Smooth muscle cell (in vitro differentiated cells): ENCODE measurements at regions not wholly inside any gene's neighbourhood (a gene's known extent, or its start where the extent isn't known, plus 50 kb on each side); places are given as distances from the start of the nearest gene placed in this dataset.

Source experiments
- DNase-seq: peaks from one replicate; lab custom pipeline; 2025; ENCODE audit not compliant: unreplicated experiment; lab: John Stamatoyannopoulos, UW
- H2AFZ ChIP-seq: fragments of 200-600 bp; sonication (generic); 2 replicates; pipeline ENCODE4 v1.6.0; 2016; ENCODE audit warnings: antibody characterized with exemption, low read depth, mild to moderate bottlenecking
- H3F3A ChIP-seq: fragments of 200-600 bp; sonication (generic); 2 replicates; pipeline ENCODE4 v1.6.0; 2017; ENCODE audit warnings: antibody characterized with exemption, low read depth
- H3K27ac ChIP-seq: fragments of 200-600 bp; sonication (generic); 2 replicates; pipeline ENCODE4 v1.5.1; 2016; ENCODE audit warnings: low read depth, mild to moderate bottlenecking
- H3K27me3 ChIP-seq: fragments of 200-600 bp; sonication (generic); 2 replicates; pipeline ENCODE4 v1.6.1; 2016; ENCODE audit warnings: low read depth, mild to moderate bottlenecking
- H3K36me3 ChIP-seq: fragments of 200-600 bp; sonication (generic); 2 replicates; pipeline ENCODE4 v1.5.1; 2016; ENCODE audit warnings: low read depth
- H3K4me1 ChIP-seq: fragments of 200-600 bp; sonication (generic); 2 replicates; pipeline ENCODE4 v1.5.1; 2016; ENCODE audit warnings: low read depth
- H3K4me2 ChIP-seq: fragments of 200-600 bp; sonication (generic); 2 replicates; pipeline ENCODE4 v1.6.0; 2016; ENCODE audit warnings: mild to moderate bottlenecking
- H3K4me3 ChIP-seq: fragments of 200-600 bp; sonication (generic); 2 replicates; pipeline ENCODE4 v1.5.1; 2016; ENCODE audit warnings: mild to moderate bottlenecking
- H3K79me2 ChIP-seq: fragments of 200-600 bp; sonication (generic); 2 replicates; pipeline ENCODE4 v1.6.0; 2016; ENCODE audit warnings: low read depth, mild to moderate bottlenecking
- H3K9ac ChIP-seq: fragments of 200-600 bp; sonication (generic); 2 replicates; pipeline ENCODE4 v1.6.0; 2016; ENCODE audit warnings: low read depth
- H3K9me3 ChIP-seq: fragments of 200-600 bp; sonication (generic); replicated peaks from 2 replicates; pipeline ENCODE4 v1.5.1; 2016; ENCODE audit warnings: low read depth
- H4K20me1 ChIP-seq: fragments of 200-600 bp; sonication (generic); 2 replicates; pipeline ENCODE4 v1.6.0; 2016; ENCODE audit warnings: low read depth
- CTCF ChIP-seq: fragments of 200-600 bp; sonication (generic); IDR thresholded peaks from 2 replicates; pipeline ENCODE4 v1.5.1; 2017; ENCODE audit warnings: borderline replicate concordance, mild to moderate bottlenecking, antibody characterized with exemption; ENCODE audit not compliant: insufficient read depth, poor library complexity, severe bottlenecking
- WGBS: methylation state at CpG from one replicate; pipeline ENCODE4 v1.1.7; 2016; ENCODE audit warnings: low lambda C conversion rate; 5-methylcytosine and 5-hydroxymethylcytosine counted together

- no peaks in the 10 kb centered on the region for H3F3A ChIP-seq
- no peaks in the 10 kb centered on the region for H3K9me3 ChIP-seq
- no peak overlapping the region for H3K4me2 ChIP-seq
- no peak overlapping the region for H3K27ac ChIP-seq
- no peaks in the 10 kb centered on the region for H4K20me1 ChIP-seq
- no peak for DNase-seq
- H3K79me2 ChIP-seq: no peaks in the 10 kb centered on the region
- H3K9ac ChIP-seq: no peak overlapping the region
- no peaks in the 10 kb centered on the region for H3K4me1 ChIP-seq
- H3K27me3 ChIP-seq: no peaks in the 10 kb centered on the region
- TF ChIP-seq CTCF: no peak
- 61% methylated on average over 2 of the region's 2 CpGs for WGBS
- H2AFZ ChIP-seq: no peak overlapping the region
- H3K4me3 ChIP-seq: no peak overlapping the region
- no peaks in the 10 kb centered on the region for H3K36me3 ChIP-seq
Observed at GRCh38 chr5:121171834-121172233, 679.8 kb upstream of the FTMT start.

- no peak for DNase-seq
- H3K79me2 ChIP-seq: no peaks in the 10 kb centered on the region
- peak overlapping the region; percentile 45 for H3K4me2 ChIP-seq
- H4K20me1 ChIP-seq: no peaks in the 10 kb centered on the region
- no peak overlapping the region for H3K4me3 ChIP-seq
- no peaks in the 10 kb centered on the region for H3K36me3 ChIP-seq
- H3K9me3 ChIP-seq: no peaks in the 10 kb centered on the region
- no peaks in the 10 kb centered on the region for H3F3A ChIP-seq
- H3K27ac ChIP-seq: no peak overlapping the region
- H3K27me3 ChIP-seq: no peaks in the 10 kb centered on the region
- H3K4me1 ChIP-seq: no peaks in the 10 kb centered on the region
- H2AFZ ChIP-seq: peak overlapping the region; percentile 28
- 24% methylated on average over 1 of the region's 1 CpG for WGBS
- no peak for TF ChIP-seq CTCF
- H3K9ac ChIP-seq: no peak overlapping the region
Observed at GRCh38 chr5:121174351-121174750, 677.3 kb upstream of the FTMT start.

- no peak overlapping the region for H2AFZ ChIP-seq
- WGBS: 97% methylated on average over 3 of the region's 3 CpGs
- no peak overlapping the region for H3K9ac ChIP-seq
- no peaks in the 10 kb centered on the region for H3K27me3 ChIP-seq
- no peak overlapping the region for H3K4me2 ChIP-seq
- no peaks in the 10 kb centered on the region for H3K36me3 ChIP-seq
- TF ChIP-seq CTCF: no peak
- no peaks in the 10 kb centered on the region for H3K79me2 ChIP-seq
- no peak for DNase-seq
- no peak overlapping the region for H3K4me3 ChIP-seq
- no peaks in the 10 kb centered on the region for H3F3A ChIP-seq
- H3K4me1 ChIP-seq: no peaks in the 10 kb centered on the region
- H4K20me1 ChIP-seq: no peaks in the 10 kb centered on the region
- no peak overlapping the region for H3K27ac ChIP-seq
- no peaks in the 10 kb centered on the region for H3K9me3 ChIP-seq
Observed at GRCh38 chr5:121175986-121176385, 675.7 kb upstream of the FTMT start.

- DNase-seq: no peak
- Histone ChIP-seq H3K4me3 (no peak overlapping the region), H2AFZ (no peak overlapping the region), H3K4me2 (no peak overlapping the region), H3K27me3 (peaks cover 8% of the 10 kb centered on the region), H3K9ac (no peak overlapping the region), H3K79me2 (no peaks in the 10 kb centered on the region), H4K20me1 (no peaks in the 10 kb centered on the region), H3K9me3 (no peaks in the 10 kb centered on the region), H3F3A (no peaks in the 10 kb centered on the region), H3K27ac (no peak overlapping the region), H3K36me3 (no peaks in the 10 kb centered on the region), H3K4me1 (no peaks in the 10 kb centered on the region)
- TF ChIP-seq CTCF: no peak
- 72% methylated on average over 6 of the region's 6 CpGs for WGBS
Observed at GRCh38 chr5:121182788-121183490, 668.7 kb upstream of the FTMT start.
